ENCODE measurements at regions not wholly inside any gene's neighbourhood (a gene's known extent, or its start where the extent isn't known, plus 50 kb on each side); places are given as distances from the start of the nearest gene placed in this dataset.

GRCh38 chr13:79749566-79749965 lies 268.6 kb downstream of the NDFIP2 start:
- no peak for DNase-seq

- no peak for DNase-seq
Observed at GRCh38 chr13:79745081-79745480, 264.1 kb downstream of the NDFIP2 start.

- no peak for DNase-seq
Observed at GRCh38 chr13:79742923-79743322, 262.0 kb downstream of the NDFIP2 start.

- no peak for DNase-seq
Observed at GRCh38 chr13:79740991-79741390, 260.0 kb downstream of the NDFIP2 start.

- DNase-seq: no peak
Observed at GRCh38 chr13:79736356-79736755, 255.4 kb downstream of the NDFIP2 start.

- no peak for DNase-seq
Observed at GRCh38 chr13:79735228-79735627, 254.3 kb downstream of the NDFIP2 start.

- DNase-seq: no peak
Observed at GRCh38 chr13:79727086-79727485, 246.1 kb downstream of the NDFIP2 start.

GRCh38 chr13:79725841-79726240 lies 244.9 kb downstream of the NDFIP2 start:
- no peak for DNase-seq

GRCh38 chr13:79724348-79725103 lies 243.6 kb downstream of the NDFIP2 start:
- no peak for DNase-seq

GRCh38 chr13:79723519-79724024 lies 242.6 kb downstream of the NDFIP2 start:
- no peak for DNase-seq

GRCh38 chr13:79722885-79723445 lies 242.0 kb downstream of the NDFIP2 start:
- DNase-seq: no peak

GRCh38 chr13:79716191-79716590 lies 235.2 kb downstream of the NDFIP2 start:
- no peak for DNase-seq

GRCh38 chr13:79711631-79712030 lies 230.7 kb downstream of the NDFIP2 start:
- DNase-seq: no peak

GRCh38 chr13:79710376-79710775 lies 229.4 kb downstream of the NDFIP2 start:
- DNase-seq: no peak

- DNase-seq: no peak
Observed at GRCh38 chr13:79709471-79709870, 228.5 kb downstream of the NDFIP2 start.

- DNase-seq: no peak
Observed at GRCh38 chr13:79703772-79704171, 222.8 kb downstream of the NDFIP2 start.

GRCh38 chr13:79695754-79696153 lies 214.8 kb downstream of the NDFIP2 start:
- DNase-seq: no peak

- no peak for DNase-seq
Observed at GRCh38 chr13:79692846-79693245, 211.9 kb downstream of the NDFIP2 start.

GRCh38 chr13:79691826-79692225 lies 210.9 kb downstream of the NDFIP2 start:
- DNase-seq: no peak

- DNase-seq: no peak
Observed at GRCh38 chr13:79688741-79689140, 207.8 kb downstream of the NDFIP2 start.

GRCh38 chr13:79686441-79686840 lies 205.5 kb downstream of the NDFIP2 start:
- DNase-seq: no peak

- DNase-seq: no peak
Observed at GRCh38 chr13:79684371-79684770, 203.4 kb downstream of the NDFIP2 start.

GRCh38 chr13:79682164-79682563 lies 201.2 kb downstream of the NDFIP2 start:
- no peak for DNase-seq

GRCh38 chr13:79681069-79681468 lies 200.1 kb downstream of the NDFIP2 start:
- DNase-seq: no peak

GRCh38 chr13:79680485-79680884 lies 199.5 kb downstream of the NDFIP2 start:
- no peak for DNase-seq

Data from activated CD8-positive, alpha-beta memory T cell treated with anti-CD3 and anti-CD28 coated beads, Interleukin-2, amount 50 U/mL, for 4 hours (primary cell).